HEK293 (cell line): ENCODE measurements at regions not wholly inside any gene's neighbourhood (a gene's known extent, or its start where the extent isn't known, plus 50 kb on each side); places are given as distances from the start of the nearest gene placed in this dataset.
"Not testable (repeated sequence)": the region's sequence is repeated elsewhere in the genome, so short reads cannot be mapped to it uniquely, and the experiment has no call there.

Experiments
- CTCF ChIA-PET: fragments of 350-600 bp; formaldehyde crosslinking; extraction: SDS; loops from one replicate; lab custom pipeline; 2021; ENCODE audit warnings: antibody characterized with exemption; lab: Yijun Ruan, JAX
- POLR2A ChIA-PET: fragments of 300-600 bp; formaldehyde crosslinking; extraction: SDS; loops from one replicate; lab custom pipeline; 2020; ENCODE audit warnings: antibody characterized with exemption, inconsistent platforms; lab: Yijun Ruan, JAX
- H3K27ac ChIP-seq: fragments of 200-500 bp; sonication (Bioruptor generic); 2 replicates; pipeline ENCODE4 v1.5.1; 2014; ENCODE audit warnings: low read depth, low read length, control low read depth, inconsistent platforms; ENCODE audit errors: extremely low read depth
- H3K36me3 ChIP-seq, 2 experiments: fragments of 200-500 bp in 1 of 2; sonication (Bioruptor generic) in 1 of 2; 1 replicate in 1 of 2; 2 replicates in 1 of 2; pipeline ENCODE4 v1.5.1; 2014 to 2017; ENCODE audit warnings: inconsistent platforms in 2 of 2, low read length in 2 of 2; ENCODE audit not compliant: control insufficient read depth in 2 of 2, insufficient read depth in 1 of 2
- H3K4me1 ChIP-seq: fragments of 200-500 bp; sonication (Bioruptor generic); 2 replicates; pipeline ENCODE4 v1.5.1; 2014; ENCODE audit warnings: mild to moderate bottlenecking, low read length, inconsistent platforms; ENCODE audit not compliant: control insufficient read depth, insufficient read depth
- H3K4me3 ChIP-seq: 2 replicates; pipeline ENCODE4 v1.5.1; 2011; ENCODE audit warnings: low read depth, mild to moderate bottlenecking, control low read depth, low read length, moderate library complexity
- H3K9me3 ChIP-seq: fragments of 200-500 bp; sonication (Bioruptor generic); 2 replicates; pipeline ENCODE4 v1.5.1; 2014; ENCODE audit warnings: low read depth, low read length, inconsistent platforms; ENCODE audit not compliant: control insufficient read depth, insufficient read depth
- HOXD13 ChIP-seq: sonication (generic); formaldehyde crosslinking; IDR thresholded peaks from 2 replicates; pipeline ENCODE4 v1.8.0; 2022; ENCODE audit warnings: missing genetic modification reagents, borderline replicate concordance
- KLF10 ChIP-seq: fragments of 450-650 bp; IDR thresholded peaks from 2 replicates; pipeline ENCODE4 v1.5.1; 2018; ENCODE audit warnings: missing biosample characterization, mild to moderate bottlenecking, missing genetic modification characterization
- KLF7 ChIP-seq: fragments of 450-650 bp; formaldehyde crosslinking; IDR thresholded peaks from 2 replicates; pipeline ENCODE4 v1.5.1; 2016; ENCODE audit warnings: missing biosample characterization, missing genetic modification characterization, borderline replicate concordance
- SCRT2 ChIP-seq: fragments of 450-650 bp; formaldehyde crosslinking; IDR thresholded peaks from 2 replicates; pipeline ENCODE4 v1.5.1; 2016; ENCODE audit warnings: missing biosample characterization, missing genetic modification characterization
- SP7 ChIP-seq: fragments of 450-650 bp; formaldehyde crosslinking; IDR thresholded peaks from 2 replicates; pipeline ENCODE4 v1.5.1; 2016; ENCODE audit warnings: missing biosample characterization, missing genetic modification characterization
- TRIM28 ChIP-seq: IDR thresholded peaks from 2 replicates; pipeline ENCODE4 v1.6.1; 2011; ENCODE audit warnings: low read length, control low read depth, borderline replicate concordance
- ZEB2 ChIP-seq: fragments of 450-650 bp; formaldehyde crosslinking; IDR thresholded peaks from 2 replicates; pipeline ENCODE4 v1.5.1; 2016; ENCODE audit warnings: missing biosample characterization, missing genetic modification characterization
- ZNF221 ChIP-seq: fragments of 450-650 bp; formaldehyde crosslinking; IDR thresholded peaks from 2 replicates; pipeline ENCODE4 v1.5.1; 2017; ENCODE audit warnings: missing biosample characterization, missing genetic modification characterization, borderline replicate concordance
- ZNF350 ChIP-seq: fragments of 450-650 bp; formaldehyde crosslinking; IDR thresholded peaks from 2 replicates; pipeline ENCODE4 v1.5.0; 2017; ENCODE audit warnings: missing biosample characterization, mild to moderate bottlenecking, missing genetic modification characterization
- ZNF37A ChIP-seq: fragments of 450-650 bp; IDR thresholded peaks from 2 replicates; pipeline ENCODE4 v1.5.1; 2018; ENCODE audit warnings: missing biosample characterization, missing genetic modification characterization
- ZNF558 ChIP-seq: fragments of 450-650 bp; formaldehyde crosslinking; IDR thresholded peaks from 2 replicates; pipeline ENCODE4 v1.5.1; 2016; ENCODE audit warnings: missing biosample characterization, missing genetic modification characterization
- ZNF621 ChIP-seq: fragments of 450-650 bp; formaldehyde crosslinking; IDR thresholded peaks from 2 replicates; pipeline ENCODE4 v1.5.1; 2017; ENCODE audit warnings: missing biosample characterization, missing genetic modification characterization
- ZNF624 ChIP-seq: fragments of 450-650 bp; formaldehyde crosslinking; IDR thresholded peaks from 2 replicates; pipeline ENCODE4 v1.5.1; 2017; ENCODE audit warnings: missing biosample characterization, missing genetic modification characterization
- ZNF670 ChIP-seq: fragments of 450-650 bp; formaldehyde crosslinking; IDR thresholded peaks from 2 replicates; pipeline ENCODE4 v1.5.1; 2016; ENCODE audit warnings: missing biosample characterization, missing genetic modification characterization, low read depth
- ZNF791 ChIP-seq: fragments of 450-650 bp; formaldehyde crosslinking; IDR thresholded peaks from 2 replicates; pipeline ENCODE4 v1.5.1; 2016; ENCODE audit warnings: missing biosample characterization, missing genetic modification characterization
- ZSCAN16 ChIP-seq: fragments of 450-650 bp; formaldehyde crosslinking; IDR thresholded peaks from 2 replicates; pipeline ENCODE4 v1.5.1; 2016; ENCODE audit warnings: missing biosample characterization, missing genetic modification characterization
- TF ChIP-seq, protein P1 (sequence below): fragments of 450-650 bp; formaldehyde crosslinking; IDR thresholded peaks from 2 replicates; pipeline ENCODE4 v1.5.1; 2017; ENCODE audit warnings: missing biosample characterization, missing genetic modification characterization
- TF ChIP-seq, protein P2 (sequence below): fragments of 450-650 bp; formaldehyde crosslinking; IDR thresholded peaks from 2 replicates; pipeline ENCODE4 v1.5.1; 2016; ENCODE audit warnings: missing biosample characterization, missing genetic modification characterization
- TF ChIP-seq, protein P3 (sequence below): fragments of 450-650 bp; formaldehyde crosslinking; IDR thresholded peaks from 2 replicates; pipeline ENCODE4 v1.5.1; 2016; ENCODE audit warnings: missing biosample characterization, missing genetic modification characterization
- TF ChIP-seq, protein P4 (sequence below): fragments of 450-650 bp; formaldehyde crosslinking; IDR thresholded peaks from 2 replicates; pipeline ENCODE4 v1.5.1; 2016; ENCODE audit warnings: missing biosample characterization, missing genetic modification characterization

DNA sequence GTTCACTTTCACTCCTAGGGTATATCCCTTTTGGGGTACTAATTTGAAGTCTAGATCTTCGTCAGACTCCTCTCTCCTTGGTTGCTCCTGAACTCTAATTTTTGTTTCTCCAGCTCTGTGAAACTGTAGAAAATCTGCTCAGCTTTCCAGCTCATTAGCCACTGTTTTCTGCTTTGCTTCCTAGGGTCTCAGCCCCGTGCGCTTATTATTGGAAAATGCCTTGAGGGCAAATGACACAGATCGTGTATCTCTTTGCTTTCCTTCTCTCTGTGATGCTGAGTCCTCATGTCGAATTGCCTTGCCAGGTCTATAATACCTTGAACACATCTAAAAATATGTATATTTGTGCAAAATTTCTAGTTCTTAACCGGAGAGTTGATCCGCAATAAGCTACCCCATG is 731.1 kb downstream of the EDEM1 start:
- no peak for TF ChIP-seq ZNF350 (tag by site-specific recombination)
- TF ChIP-seq SCRT2 (tag by site-specific recombination): no peak
- no peak for TF ChIP-seq ZNF624 (tag by site-specific recombination)
- TF ChIP-seq, protein P1, sequence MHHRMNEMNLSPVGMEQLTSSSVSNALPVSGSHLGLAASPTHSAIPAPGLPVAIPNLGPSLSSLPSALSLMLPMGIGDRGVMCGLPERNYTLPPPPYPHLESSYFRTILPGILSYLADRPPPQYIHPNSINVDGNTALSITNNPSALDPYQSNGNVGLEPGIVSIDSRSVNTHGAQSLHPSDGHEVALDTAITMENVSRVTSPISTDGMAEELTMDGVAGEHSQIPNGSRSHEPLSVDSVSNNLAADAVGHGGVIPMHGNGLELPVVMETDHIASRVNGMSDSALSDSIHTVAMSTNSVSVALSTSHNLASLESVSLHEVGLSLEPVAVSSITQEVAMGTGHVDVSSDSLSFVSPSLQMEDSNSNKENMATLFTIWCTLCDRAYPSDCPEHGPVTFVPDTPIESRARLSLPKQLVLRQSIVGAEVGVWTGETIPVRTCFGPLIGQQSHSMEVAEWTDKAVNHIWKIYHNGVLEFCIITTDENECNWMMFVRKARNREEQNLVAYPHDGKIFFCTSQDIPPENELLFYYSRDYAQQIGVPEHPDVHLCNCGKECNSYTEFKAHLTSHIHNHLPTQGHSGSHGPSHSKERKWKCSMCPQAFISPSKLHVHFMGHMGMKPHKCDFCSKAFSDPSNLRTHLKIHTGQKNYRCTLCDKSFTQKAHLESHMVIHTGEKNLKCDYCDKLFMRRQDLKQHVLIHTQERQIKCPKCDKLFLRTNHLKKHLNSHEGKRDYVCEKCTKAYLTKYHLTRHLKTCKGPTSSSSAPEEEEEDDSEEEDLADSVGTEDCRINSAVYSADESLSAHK (tag by site-specific recombination): no peak
- no peak for TF ChIP-seq KLF10
- TF ChIP-seq, protein P2, sequence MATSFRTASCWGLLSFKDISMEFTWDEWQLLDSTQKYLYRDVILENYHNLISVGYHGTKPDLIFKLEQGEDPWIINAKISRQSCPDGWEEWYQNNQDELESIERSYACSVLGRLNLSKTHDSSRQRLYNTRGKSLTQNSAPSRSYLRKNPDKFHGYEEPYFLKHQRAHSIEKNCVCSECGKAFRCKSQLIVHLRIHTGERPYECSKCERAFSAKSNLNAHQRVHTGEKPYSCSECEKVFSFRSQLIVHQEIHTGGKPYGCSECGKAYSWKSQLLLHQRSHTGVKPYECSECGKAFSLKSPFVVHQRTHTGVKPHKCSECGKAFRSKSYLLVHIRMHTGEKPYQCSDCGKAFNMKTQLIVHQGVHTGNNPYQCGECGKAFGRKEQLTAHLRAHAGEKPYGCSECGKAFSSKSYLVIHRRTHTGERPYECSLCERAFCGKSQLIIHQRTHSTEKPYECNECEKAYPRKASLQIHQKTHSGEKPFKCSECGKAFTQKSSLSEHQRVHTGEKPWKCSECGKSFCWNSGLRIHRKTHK (tag by site-specific recombination): no peak
- TF ChIP-seq, protein P3, sequence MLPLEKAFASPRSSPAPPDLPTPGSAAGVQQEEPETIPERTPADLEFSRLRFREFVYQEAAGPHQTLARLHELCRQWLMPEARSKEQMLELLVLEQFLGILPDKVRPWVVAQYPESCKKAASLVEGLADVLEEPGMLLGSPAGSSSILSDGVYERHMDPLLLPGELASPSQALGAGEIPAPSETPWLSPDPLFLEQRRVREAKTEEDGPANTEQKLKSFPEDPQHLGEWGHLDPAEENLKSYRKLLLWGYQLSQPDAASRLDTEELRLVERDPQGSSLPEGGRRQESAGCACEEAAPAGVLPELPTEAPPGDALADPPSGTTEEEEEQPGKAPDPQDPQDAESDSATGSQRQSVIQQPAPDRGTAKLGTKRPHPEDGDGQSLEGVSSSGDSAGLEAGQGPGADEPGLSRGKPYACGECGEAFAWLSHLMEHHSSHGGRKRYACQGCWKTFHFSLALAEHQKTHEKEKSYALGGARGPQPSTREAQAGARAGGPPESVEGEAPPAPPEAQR (tag by site-specific recombination): no peak
- no peak for TF ChIP-seq SP7
- no peak for TF ChIP-seq ZSCAN16 (tag by site-specific recombination)
- TF ChIP-seq ZNF670: no peak
- no peak for TF ChIP-seq ZNF221 (tag by site-specific recombination)
- TF ChIP-seq ZNF37A: no peak
- TF ChIP-seq ZEB2 (tag by site-specific recombination): no peak
- TF ChIP-seq TRIM28: no peak
- no peak for TF ChIP-seq ZNF558
- TF ChIP-seq, protein P4, sequence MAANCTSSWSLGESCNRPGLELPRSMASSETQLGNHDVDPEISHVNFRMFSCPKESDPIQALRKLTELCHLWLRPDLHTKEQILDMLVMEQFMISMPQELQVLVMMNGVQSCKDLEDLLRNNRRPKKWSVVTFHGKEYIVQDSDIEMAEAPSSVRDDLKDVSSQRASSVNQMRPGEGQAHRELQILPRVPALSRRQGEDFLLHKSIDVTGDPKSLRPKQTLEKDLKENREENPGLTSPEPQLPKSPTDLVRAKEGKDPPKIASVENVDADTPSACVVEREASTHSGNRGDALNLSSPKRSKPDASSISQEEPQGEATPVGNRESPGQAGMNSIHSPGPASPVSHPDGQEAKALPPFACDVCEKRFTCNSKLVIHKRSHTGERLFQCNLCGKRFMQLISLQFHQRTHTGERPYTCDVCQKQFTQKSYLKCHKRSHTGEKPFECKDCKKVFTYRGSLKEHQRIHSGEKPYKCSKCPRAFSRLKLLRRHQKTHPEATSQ (tag by site-specific recombination): no peak
- TF ChIP-seq ZNF791 (tag by site-specific recombination): no peak
- no peak for TF ChIP-seq HOXD13 (CRISPR knock-in tag)
- TF ChIP-seq, all 188 proteins: peak for 0
- no peaks in the 10 kb centered on the region for H3K4me1 ChIP-seq
- H3K4me3 ChIP-seq: no peak overlapping the region
- no peaks in the 10 kb centered on the region for H3K9me3 ChIP-seq
- no peak overlapping the region for H3K27ac ChIP-seq
- ChIA-PET CTCF (no interaction called here), POLR2A (no interaction called here)
- H3K36me3 ChIP-seq: no peaks in the 10 kb centered on the region

DNA sequence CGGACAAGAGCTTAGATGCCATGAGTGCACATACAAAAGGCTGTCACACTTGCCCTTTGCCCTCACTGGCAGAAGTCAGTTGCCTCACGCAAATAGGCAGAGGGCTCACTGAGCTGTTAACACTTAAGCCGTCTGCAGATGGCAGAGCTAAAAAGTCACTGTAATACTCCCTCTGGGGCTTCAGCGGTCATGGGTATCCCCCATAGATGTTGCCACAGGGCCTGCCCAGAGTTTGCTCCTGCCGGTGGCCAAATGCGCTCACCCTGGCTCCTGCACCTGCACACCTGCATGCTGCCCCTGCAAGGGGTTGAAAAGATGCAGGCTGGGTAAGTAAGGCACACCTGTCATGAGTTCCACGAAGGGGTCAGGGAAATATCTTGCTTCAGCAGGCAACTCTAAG is 741.5 kb downstream of the EDEM1 start:
- ChIA-PET POLR2A (no interaction called here), CTCF (no interaction called here)
- Histone ChIP-seq H3K9me3 (no peaks in the 10 kb centered on the region), H3K36me3 (no peaks in the 10 kb centered on the region), H3K4me3 (no peak overlapping the region), H3K27ac (no peak overlapping the region), H3K4me1 (no peaks in the 10 kb centered on the region)
- no peak for TF ChIP-seq ZNF621
- no peak for TF ChIP-seq KLF7 (tag by site-specific recombination)

DNA sequence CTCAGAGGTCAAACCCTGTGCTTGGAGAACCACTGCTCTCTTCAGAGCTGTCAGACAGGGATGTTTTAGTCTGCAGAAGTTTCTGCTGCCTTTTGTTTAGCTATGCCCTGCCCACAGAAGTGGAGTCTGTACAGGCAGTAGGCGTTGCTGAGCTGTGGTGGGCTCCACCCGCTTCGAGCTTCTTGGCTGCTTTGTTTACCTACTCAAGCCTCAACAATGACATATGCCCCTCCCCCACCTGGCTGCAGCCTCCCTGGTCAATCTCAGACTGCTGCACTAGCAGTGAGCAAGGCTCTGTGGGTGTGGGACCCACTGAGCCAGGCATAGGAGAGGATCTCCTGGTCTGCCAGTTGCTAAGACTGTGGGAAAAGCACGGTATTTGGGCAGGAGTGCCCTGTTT is 756.6 kb downstream of the EDEM1 start:
- H3K36me3 ChIP-seq, H3K9me3 ChIP-seq, H3K4me1 ChIP-seq, H3K27ac ChIP-seq, H3K4me3 ChIP-seq, POLR2A ChIA-PET, CTCF ChIA-PET: not testable (repeated sequence)
